GM18951 (cell line): ENCODE measurements at regions not wholly inside any gene's neighbourhood (a gene's known extent, or its start where the extent isn't known, plus 50 kb on each side); places are given as distances from the start of the nearest gene placed in this dataset.

Source experiments
- POLR2A ChIP-seq: IDR thresholded peaks from 4 replicates; pipeline ENCODE4 v1.6.1; 2011; ENCODE audit warnings: mild to moderate bottlenecking; ENCODE audit not compliant: insufficient read length, insufficient read depth; ENCODE audit errors: extremely low read depth
- in situ Hi-C: fragments of 300-500 bp; cut with MboI; formaldehyde crosslinking; loops from one replicate; pipeline ENCODE4 v1.12.0; 2022; ENCODE audit warnings: low sequenced_read_pairs, mixed read lengths, inconsistent platforms; ENCODE audit not compliant: unreplicated experiment

DNA sequence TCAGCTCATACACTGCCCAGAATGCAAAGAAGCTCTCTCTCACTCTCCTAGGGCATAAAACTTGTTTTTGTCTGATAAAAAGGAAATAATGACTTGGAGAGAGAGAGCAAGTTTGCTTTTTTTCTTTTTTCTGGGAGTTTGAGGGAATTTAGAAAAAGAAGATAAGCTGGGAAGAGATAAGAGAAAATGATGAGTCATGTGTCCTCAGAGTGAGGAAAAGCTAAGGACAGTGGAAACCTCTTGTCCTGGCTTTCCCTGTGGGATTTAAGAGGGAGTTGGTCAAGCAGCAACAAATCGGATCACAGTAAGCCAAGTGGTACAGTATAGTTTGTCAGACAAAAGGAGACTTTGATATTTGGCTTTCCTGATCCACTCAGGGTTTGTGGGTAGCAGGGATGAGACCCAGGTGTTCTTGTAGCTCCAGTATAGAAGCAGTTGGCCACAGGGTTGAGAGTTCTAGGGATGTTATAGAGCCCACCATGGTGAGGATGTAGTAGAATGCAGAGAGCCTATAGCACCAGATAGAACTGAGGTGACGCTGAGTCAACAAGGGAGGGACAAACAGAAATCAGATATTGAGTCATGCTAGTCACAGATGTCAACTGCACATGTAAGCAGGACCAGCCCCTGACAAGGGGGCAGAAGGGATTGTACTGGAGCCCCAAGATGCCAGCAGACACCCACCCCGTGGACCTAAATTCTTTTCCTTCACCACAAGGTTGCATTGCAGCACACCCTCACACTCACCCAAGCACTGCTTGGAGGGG lies 219.3 kb upstream of the TAC1 start:
- TF ChIP-seq POLR2A: no peak
- in situ Hi-C loops: no loop called here

DNA sequence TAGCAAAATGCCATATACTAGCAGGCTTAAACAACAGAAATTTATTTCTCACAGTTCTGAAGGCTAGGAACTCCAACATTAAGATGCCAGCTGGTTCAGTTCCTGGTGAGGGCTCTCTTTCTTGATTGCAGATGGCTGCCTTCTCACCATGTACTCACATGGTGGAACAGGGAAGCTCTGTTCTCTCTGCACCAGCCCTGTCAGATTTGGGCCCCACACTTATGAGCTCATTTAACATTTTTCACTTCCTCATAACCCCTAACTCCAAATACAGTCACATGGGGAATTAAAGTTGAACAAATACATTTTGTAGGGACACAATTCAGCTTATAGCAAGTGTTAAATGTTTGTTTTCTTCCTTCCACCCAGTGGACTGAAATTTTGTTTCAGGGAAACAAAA lies 218.6 kb upstream of the TAC1 start:
- no peak for TF ChIP-seq POLR2A
- in situ Hi-C loops: no loop called here

DNA sequence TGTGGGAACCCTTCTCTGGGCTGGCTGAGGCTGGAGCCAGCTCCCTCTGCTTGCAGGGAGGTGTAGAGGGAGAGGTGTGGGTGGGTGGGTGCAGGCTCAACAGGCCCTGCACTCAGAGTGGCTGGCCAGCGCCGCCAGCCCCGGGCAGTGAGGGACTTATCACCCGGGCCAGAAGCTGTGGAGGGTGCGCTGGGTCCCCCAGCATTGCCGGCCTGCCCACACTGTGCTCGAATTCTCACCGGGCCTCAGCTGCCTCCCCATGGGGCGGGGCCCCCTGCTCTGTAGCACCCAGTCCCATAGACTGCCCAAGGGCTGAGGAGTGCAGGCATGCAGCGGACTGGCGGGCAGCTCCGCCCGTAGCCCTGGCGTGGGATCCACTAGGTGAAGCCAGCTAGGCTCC lies 190.7 kb upstream of the TAC1 start:
- TF ChIP-seq POLR2A: no peak
- in situ Hi-C loops: no loop called here

DNA sequence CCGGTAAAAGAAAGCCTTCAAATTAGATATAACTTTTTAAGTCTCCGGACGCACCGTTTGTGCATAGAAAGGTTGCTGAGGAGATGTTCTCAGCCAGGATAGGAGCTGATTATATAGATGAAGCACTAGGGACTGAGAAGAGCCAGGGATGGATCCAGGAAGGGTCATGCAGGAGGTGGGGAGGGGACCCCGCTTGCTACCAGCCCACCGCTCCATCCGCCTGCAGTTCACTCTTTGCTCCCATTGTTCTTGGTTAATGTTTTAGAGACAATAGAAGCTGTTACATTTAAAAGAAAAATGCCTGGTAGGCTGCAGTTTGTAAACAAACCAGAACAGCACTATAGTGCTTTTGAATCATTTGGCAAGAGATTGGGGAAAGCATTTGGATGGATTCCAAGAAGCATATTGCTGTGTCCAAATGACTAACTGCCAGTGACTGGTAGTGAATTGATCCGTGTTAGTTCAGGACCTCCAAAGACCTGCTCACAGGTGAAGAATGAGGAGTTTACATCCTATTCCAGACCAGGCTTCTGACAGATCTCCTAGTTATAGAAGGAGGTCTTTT lies 175.9 kb upstream of the TAC1 start:
- in situ Hi-C loops: no loop called here
- TF ChIP-seq POLR2A: no peak

DNA sequence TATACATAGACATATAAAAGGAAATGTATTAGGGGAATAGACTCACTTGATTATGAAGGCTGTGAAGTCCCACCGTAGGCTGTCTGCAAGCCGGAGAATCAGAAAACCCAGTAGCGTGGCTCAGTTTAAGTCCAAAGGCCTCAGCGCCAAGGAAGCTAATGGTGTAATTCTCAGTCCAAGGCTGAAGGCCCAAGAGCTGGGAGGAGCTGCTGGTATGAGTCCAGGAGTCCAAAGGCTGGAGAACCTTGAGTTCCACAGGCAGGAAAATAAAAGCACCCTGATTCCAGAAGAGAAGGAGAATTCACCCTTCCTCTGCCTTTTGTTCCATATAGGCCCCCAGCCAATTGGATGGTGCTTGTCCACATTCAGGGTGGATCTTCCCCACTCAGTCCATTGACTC lies 166.2 kb upstream of the TAC1 start:
- TF ChIP-seq POLR2A: no peak
- in situ Hi-C loops: no loop called here

DNA sequence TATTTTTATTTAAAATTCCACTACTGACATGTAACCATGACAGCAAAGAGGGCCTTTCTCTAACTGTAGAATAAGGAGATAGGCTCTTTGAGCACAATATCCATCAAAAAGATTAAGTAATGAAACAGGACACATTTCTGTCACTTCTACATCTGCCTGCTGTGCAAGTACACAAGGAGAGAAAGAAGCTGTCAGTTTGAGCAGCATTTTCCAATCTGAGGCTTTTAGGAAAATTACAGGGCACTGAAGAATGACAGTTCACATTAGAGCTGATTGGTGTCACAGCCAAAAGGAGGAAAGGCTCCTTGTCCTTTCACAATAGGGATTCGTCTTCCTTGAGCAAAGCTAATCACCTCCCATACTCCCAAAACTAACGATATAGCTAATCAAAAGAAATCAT lies 158.8 kb upstream of the TAC1 start:
- in situ Hi-C loops: no loop called here
- TF ChIP-seq POLR2A: no peak

DNA sequence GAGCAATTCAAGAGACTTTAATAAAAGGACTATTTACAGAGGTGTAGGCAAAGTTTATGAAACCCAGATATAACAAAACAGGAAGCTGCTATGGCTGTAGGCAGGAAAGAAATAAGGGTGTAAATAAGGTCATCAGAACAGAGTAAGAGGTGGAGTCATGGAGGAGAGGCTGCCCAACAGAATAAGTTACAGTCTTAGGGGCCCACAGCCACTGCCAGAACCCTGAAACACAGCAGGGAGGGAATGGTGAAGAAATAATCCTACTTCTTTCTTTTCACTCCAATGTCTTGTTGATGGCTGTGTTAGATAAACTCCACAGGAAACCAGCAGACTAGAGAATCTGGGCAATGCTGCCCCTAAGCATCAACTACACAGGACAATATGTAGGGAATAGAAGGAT lies 155.8 kb upstream of the TAC1 start:
- TF ChIP-seq POLR2A: no peak

DNA sequence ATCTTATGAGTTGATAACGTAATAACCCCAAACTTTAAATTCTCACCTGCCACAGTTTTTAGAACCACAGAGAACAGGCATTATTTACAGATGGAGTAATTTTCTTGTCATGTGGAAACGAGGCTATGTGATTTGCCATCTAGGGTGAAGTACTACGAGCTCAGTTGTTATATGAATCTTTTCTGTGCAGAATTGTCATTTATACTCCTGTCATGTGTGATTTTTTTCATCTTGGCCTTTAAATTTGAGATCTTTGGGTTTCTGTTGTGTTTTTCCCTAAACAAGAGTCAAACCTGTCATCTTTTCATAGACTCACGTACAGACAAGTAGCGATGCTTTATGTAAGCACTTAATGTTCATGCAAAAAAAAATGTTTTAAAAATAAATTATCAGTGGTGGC lies 153.7 kb upstream of the TAC1 start:
- no peak for TF ChIP-seq POLR2A

More for the DNA sequence above, 155.8 kb upstream of the TAC1 start:
- in situ Hi-C loops: no loop called here

DNA sequence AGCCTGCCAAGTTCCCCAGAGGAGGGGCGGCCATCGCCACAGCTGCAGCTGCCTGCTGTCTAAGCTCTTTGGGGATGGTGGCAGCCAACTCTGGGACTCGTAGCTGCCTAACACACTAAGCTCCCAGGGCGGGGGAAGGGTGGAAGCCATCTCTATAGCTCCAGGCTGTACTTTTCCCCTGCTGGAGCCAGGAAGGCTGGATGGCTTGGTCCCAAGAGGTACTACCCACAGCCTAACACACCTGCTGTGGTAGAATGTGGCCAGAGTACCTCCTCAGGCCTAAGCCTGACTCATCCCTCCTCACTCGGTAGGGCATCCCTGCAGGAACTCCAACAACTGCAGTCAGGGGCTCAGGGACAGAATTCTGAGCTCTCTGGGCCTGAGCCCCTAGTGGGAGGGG lies 151.7 kb upstream of the TAC1 start:
- no peak for TF ChIP-seq POLR2A
- in situ Hi-C loops: no loop called here

More for the DNA sequence above, 153.7 kb upstream of the TAC1 start:
- in situ Hi-C loops: no loop called here

DNA sequence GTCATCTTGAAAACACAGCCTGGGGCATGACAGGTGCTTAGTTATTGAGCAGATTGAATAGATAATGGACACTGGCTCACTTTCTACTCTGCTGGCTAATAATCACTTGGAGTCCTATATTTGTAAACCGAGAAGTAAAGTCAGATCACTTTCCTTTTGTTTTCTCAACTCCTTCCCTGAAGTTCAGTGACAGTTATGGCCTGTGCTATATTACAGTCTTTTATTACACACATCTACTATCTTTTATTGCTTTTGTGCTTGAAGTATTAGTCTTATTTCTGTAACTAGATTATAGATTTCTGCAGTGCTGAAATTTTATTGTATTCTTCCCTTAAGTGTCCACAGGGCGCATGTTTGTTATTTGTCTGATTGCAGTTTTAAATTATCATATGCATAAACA lies 136.4 kb upstream of the TAC1 start:
- in situ Hi-C loops: no loop called here

DNA sequence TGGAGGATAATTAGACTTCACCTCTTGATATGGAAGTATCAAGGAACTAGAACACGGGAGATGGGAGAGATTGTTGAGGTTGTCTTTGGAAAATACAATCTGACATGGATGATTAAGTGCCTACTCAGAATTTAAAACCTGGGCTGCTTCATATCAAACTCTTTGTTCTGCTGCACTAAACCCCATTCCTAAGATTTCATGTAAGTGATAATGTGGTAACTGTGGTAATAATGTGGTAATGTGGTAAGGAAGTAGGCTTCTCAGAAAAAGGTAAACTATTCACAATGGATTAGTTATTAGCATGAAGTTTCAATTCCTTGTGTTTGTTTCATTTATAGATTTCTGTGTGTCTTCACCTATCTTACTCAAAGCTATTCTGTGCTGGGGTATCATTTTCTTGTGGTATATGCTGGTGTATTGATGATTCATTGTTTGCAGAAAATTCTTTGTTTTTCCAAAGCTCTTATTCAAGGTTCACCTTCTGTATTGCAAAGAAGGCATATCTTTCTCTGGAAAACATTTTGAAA lies 129.9 kb upstream of the TAC1 start:
- TF ChIP-seq POLR2A: no peak
- in situ Hi-C loops: no loop called here

More for the DNA sequence above, 136.4 kb upstream of the TAC1 start:
- no peak for TF ChIP-seq POLR2A

DNA sequence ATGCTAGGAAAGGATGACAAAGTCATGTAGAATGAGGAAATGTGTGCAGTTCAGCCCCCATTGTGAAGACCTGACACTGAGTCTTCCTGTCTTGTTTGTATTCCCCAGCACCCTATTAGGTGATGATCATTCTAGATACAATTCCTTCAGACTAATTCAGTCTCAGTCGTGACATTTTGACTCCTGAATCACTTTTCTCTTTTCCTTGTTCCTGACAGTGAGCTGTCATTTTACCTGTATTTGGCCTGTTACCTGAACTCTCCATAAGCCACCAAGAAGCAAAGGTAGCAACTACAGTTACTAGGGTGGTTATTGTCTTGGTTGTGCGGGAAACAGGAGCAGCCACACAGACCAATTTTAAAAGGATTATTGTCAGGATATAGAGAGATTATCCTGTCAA lies 111.4 kb upstream of the TAC1 start:
- TF ChIP-seq POLR2A: no peak
- in situ Hi-C loops: no loop called here

DNA sequence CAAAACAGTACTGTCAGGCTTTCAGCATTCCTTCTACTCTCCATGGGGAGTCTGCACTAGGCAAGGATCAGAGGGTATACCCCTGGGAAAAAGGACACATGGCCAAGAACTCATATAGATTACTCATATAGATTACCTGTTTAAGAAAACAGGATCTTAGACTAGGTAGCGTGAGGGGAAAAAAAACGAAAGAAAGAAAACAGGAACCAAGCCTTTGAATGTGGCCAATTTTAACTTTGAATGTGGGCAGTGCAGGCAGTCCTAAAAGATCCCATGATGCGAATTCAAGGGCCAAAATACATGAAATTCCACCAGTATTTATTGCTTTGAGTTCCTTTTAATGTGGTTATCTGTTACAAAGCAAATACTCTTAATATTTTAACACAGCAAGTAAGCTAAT lies 108.6 kb upstream of the TAC1 start:
- in situ Hi-C loops: no loop called here

DNA sequence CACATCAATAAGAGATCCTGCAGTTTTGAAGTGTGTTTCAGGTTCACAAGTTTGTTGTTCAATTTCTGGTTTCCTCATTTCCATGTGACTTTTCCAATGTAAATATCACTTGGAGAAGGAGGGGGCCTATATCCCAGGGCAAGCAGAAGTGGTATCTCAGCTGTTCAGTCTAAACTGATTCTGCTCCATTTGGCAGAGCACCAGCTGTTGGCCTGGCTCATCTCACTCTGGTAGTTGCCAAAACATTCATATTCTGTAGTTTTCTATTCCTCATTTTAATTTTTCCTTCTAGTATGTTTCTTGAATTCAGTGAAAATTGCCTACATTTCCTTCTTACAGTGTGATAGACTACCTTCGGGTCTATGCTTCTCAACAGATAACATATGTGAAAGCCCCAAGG lies 101.8 kb upstream of the TAC1 start:
- in situ Hi-C loops: no loop called here

More for the DNA sequence above, 108.6 kb upstream of the TAC1 start:
- no peak for TF ChIP-seq POLR2A

More for the DNA sequence above, 101.8 kb upstream of the TAC1 start:
- TF ChIP-seq POLR2A: no peak
